Effector CD8-positive, alpha-beta T cell (primary cell): ENCODE measurements at regions not wholly inside any gene's neighbourhood (a gene's known extent, or its start where the extent isn't known, plus 50 kb on each side); places are given as distances from the start of the nearest gene placed in this dataset.
"Not testable (repeated sequence)": the region's sequence is repeated elsewhere in the genome, so short reads cannot be mapped to it uniquely, and the experiment has no call there.

Experiments used
- DNase-seq: peaks from one replicate; lab custom pipeline; 2025; lab: John Stamatoyannopoulos, UW

GRCh38 chr9:6160579-6160978 is 55.0 kb upstream of the IL33 start:
- no peak for DNase-seq

- no peak for DNase-seq
These were observed 62.2 kb upstream of the IL33 start for GRCh38 chr9:6153425-6153824.

- DNase-seq, result no peak
These were observed 62.8 kb upstream of the IL33 start for GRCh38 chr9:6152788-6153187.

GRCh38 chr9:6150483-6150882 is 65.1 kb upstream of the IL33 start:
- no peak for DNase-seq

- DNase-seq, result no peak
These were observed 66.3 kb upstream of the IL33 start for GRCh38 chr9:6149315-6149714.

GRCh38 chr9:6147846-6148245 is 67.8 kb upstream of the IL33 start:
- DNase-seq, result no peak

- DNase-seq, result no peak
These were observed 70.7 kb upstream of the IL33 start for GRCh38 chr9:6144947-6145346.

GRCh38 chr9:6142799-6143454 is 72.7 kb upstream of the IL33 start:
- DNase-seq, result no peak

- DNase-seq, result not testable (repeated sequence)
These were observed 79.8 kb upstream of the IL33 start for GRCh38 chr9:6135780-6136179.

GRCh38 chr9:6134661-6135180 is 80.9 kb upstream of the IL33 start:
- no peak for DNase-seq

GRCh38 chr9:6133346-6134063 is 82.1 kb upstream of the IL33 start:
- DNase-seq, result no peak

- no peak for DNase-seq
These were observed 83.0 kb upstream of the IL33 start for GRCh38 chr9:6132650-6133049.

- DNase-seq, result no peak
These were observed 87.6 kb upstream of the IL33 start for GRCh38 chr9:6128030-6128429.

GRCh38 chr9:6126377-6126776 is 89.2 kb upstream of the IL33 start:
- no peak for DNase-seq

- no peak for DNase-seq
These were observed 92.2 kb upstream of the IL33 start for GRCh38 chr9:6123416-6123815.

- no peak for DNase-seq
These were observed 93.9 kb upstream of the IL33 start for GRCh38 chr9:6121707-6122106.

- DNase-seq, result no peak
These were observed 99.0 kb upstream of the RANBP6 start for GRCh38 chr9:6114424-6114823.

GRCh38 chr9:6113819-6114218 is 98.4 kb upstream of the RANBP6 start:
- no peak for DNase-seq

- DNase-seq, result no peak
These were observed 97.9 kb upstream of the RANBP6 start for GRCh38 chr9:6113312-6113711.

GRCh38 chr9:6109986-6110385 is 94.6 kb upstream of the RANBP6 start:
- DNase-seq, result no peak

GRCh38 chr9:6109571-6109970 is 94.1 kb upstream of the RANBP6 start:
- DNase-seq, result no peak

GRCh38 chr9:6106711-6107339 is 91.4 kb upstream of the RANBP6 start:
- no peak for DNase-seq

GRCh38 chr9:6105738-6106137 is 90.3 kb upstream of the RANBP6 start:
- no peak for DNase-seq
